MM.1S (cell line): ENCODE measurements at regions not wholly inside any gene's neighbourhood (a gene's known extent, or its start where the extent isn't known, plus 50 kb on each side); places are given as distances from the start of the nearest gene placed in this dataset.

Source experiments
- EZH2phosphoT487 ChIP-seq: fragments of 300-600 bp; sonication (generic); IDR thresholded peaks from 2 replicates; pipeline ENCODE4 v1.6.1; 2018; ENCODE audit warnings: antibody characterized with exemption, low read length
- TF ChIP-seq, protein P1 (sequence below): fragments of 300-600 bp; sonication (generic); IDR thresholded peaks from 2 replicates; pipeline ENCODE4 v1.5.1; 2016; ENCODE audit warnings: antibody characterized with exemption, low read length, mixed read lengths

DNA sequence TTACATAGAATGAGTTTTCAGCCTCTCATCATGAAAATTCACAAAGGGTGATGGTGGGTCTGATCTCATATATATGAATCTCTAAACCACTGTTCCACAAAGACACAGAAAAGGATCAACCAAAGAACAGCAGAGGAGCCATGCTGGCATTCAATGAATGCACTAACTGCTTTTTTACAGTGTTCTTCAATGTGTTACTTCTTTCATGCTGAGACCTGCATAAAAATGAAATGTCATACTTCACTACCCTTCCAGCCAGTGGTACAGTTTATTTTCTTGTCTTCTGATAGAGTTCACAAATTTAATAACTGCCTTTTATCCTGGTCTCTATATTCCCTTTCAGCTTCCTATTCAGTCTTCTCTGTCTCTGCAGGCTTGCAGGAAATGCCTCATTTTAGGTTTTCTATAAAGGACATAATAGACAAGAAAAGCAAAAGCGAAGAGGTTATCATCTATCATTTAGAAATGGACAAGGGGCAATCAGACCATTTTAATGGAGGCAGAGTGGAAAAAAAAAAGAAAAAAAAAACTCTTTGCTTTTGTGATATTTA is 836.7 kb upstream of the FOXG1 start:
- TF ChIP-seq, protein P1, sequence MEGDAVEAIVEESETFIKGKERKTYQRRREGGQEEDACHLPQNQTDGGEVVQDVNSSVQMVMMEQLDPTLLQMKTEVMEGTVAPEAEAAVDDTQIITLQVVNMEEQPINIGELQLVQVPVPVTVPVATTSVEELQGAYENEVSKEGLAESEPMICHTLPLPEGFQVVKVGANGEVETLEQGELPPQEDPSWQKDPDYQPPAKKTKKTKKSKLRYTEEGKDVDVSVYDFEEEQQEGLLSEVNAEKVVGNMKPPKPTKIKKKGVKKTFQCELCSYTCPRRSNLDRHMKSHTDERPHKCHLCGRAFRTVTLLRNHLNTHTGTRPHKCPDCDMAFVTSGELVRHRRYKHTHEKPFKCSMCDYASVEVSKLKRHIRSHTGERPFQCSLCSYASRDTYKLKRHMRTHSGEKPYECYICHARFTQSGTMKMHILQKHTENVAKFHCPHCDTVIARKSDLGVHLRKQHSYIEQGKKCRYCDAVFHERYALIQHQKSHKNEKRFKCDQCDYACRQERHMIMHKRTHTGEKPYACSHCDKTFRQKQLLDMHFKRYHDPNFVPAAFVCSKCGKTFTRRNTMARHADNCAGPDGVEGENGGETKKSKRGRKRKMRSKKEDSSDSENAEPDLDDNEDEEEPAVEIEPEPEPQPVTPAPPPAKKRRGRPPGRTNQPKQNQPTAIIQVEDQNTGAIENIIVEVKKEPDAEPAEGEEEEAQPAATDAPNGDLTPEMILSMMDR: no peak
- TF ChIP-seq EZH2phosphoT487: no peak
